ENCODE measurements at regions not wholly inside any gene's neighbourhood (a gene's known extent, or its start where the extent isn't known, plus 50 kb on each side); places are given as distances from the start of the nearest gene placed in this dataset.

- no peak for DNase-seq (ENCODE audit: low read depth)
- H3K4me3 ChIP-seq (ENCODE audit: low read length), result no peak overlapping the region
- TF ChIP-seq, protein P1, sequence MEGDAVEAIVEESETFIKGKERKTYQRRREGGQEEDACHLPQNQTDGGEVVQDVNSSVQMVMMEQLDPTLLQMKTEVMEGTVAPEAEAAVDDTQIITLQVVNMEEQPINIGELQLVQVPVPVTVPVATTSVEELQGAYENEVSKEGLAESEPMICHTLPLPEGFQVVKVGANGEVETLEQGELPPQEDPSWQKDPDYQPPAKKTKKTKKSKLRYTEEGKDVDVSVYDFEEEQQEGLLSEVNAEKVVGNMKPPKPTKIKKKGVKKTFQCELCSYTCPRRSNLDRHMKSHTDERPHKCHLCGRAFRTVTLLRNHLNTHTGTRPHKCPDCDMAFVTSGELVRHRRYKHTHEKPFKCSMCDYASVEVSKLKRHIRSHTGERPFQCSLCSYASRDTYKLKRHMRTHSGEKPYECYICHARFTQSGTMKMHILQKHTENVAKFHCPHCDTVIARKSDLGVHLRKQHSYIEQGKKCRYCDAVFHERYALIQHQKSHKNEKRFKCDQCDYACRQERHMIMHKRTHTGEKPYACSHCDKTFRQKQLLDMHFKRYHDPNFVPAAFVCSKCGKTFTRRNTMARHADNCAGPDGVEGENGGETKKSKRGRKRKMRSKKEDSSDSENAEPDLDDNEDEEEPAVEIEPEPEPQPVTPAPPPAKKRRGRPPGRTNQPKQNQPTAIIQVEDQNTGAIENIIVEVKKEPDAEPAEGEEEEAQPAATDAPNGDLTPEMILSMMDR (conservative IDR thresholded peaks at IDR 0.05; ENCODE audit: low read depth, low read length), result no peak
Measured at GRCh38 chr19:31629579-31630363, 280.5 kb upstream of the TSHZ3 start.

DNA sequence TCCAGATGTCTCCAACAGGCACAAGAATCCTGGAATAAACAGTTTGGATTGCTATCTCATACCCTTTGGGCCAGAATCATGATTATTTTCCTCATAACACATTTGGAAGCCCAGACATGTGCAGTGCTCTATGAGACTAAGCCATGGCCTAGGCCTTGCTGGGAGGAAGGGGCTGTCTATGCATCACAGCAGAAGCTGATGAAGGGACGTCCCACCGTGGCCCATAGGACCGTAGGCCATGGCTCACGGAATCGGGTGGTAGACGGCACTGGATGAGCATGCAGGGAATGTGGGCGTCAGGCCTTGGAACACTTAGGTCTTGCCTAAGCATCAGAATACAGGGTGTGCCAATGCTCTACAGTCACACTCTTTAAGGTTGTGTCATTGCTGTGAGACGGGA is 283.8 kb upstream of the TSHZ3 start:
- TF ChIP-seq, protein P1 (conservative IDR thresholded peaks at IDR 0.05; ENCODE audit: low read depth, low read length), result no peak
- no peak for DNase-seq (ENCODE audit: low read depth)
- H3K4me3 ChIP-seq (ENCODE audit: low read length), result no peak overlapping the region

GRCh38 chr19:31639306-31639705 is 290.1 kb upstream of the TSHZ3 start:
- H3K4me3 ChIP-seq (ENCODE audit: low read length), result no peak overlapping the region
- TF ChIP-seq, protein P1 (conservative IDR thresholded peaks at IDR 0.05; ENCODE audit: low read depth, low read length), result no peak
- DNase-seq (ENCODE audit: low read depth), result no peak

- DNase-seq (ENCODE audit: low read depth), result no peak
- no peak overlapping the region for H3K4me3 ChIP-seq (ENCODE audit: low read length)
- TF ChIP-seq, protein P1 (conservative IDR thresholded peaks at IDR 0.05; ENCODE audit: low read depth, low read length), result no peak
Measured at GRCh38 chr19:31641591-31641990, 292.4 kb upstream of the TSHZ3 start.

- TF ChIP-seq, protein P1 (conservative IDR thresholded peaks at IDR 0.05; ENCODE audit: low read depth, low read length), result no peak
- no peak for DNase-seq (ENCODE audit: low read depth)
- no peak overlapping the region for H3K4me3 ChIP-seq (ENCODE audit: low read length)
Measured at GRCh38 chr19:31648347-31648746, 299.1 kb upstream of the TSHZ3 start.

GRCh38 chr19:31656507-31656906 is 307.3 kb upstream of the TSHZ3 start:
- TF ChIP-seq, protein P1 (conservative IDR thresholded peaks at IDR 0.05; ENCODE audit: low read depth, low read length), result no peak
- no peak overlapping the region for H3K4me3 ChIP-seq (ENCODE audit: low read length)
- DNase-seq (ENCODE audit: low read depth), result no peak
